IMR-90 (cell line): ENCODE measurements at regions not wholly inside any gene's neighbourhood (a gene's known extent, or its start where the extent isn't known, plus 50 kb on each side); places are given as distances from the start of the nearest gene placed in this dataset.

Experiments
- ATAC-seq: fragments of 200-7000 bp; cut with Tn5 transposase; 2 replicates; pipeline ENCODE4 v1.9.1; 2020; ENCODE audit warnings: low read depth, mild to moderate bottlenecking, moderate library complexity
- BruUV-seq: library from RNA; stranded (reverse); fragments of 400-500 nt; replicated peaks from 2 replicates; lab custom pipeline; 2021; lab: Mats Ljungman, UMichigan
- CTCF ChIA-PET: fragments of 300-600 bp; formaldehyde crosslinking; extraction: SDS; loops from one replicate; lab custom pipeline; 2021; ENCODE audit warnings: antibody characterized with exemption; lab: Yijun Ruan, JAX
- POLR2A ChIA-PET: fragments of 300-600 bp; sonication (Branson Sonifier 250); formaldehyde crosslinking; loops from one replicate; lab custom pipeline; 2022; ENCODE audit warnings: antibody characterized with exemption; ENCODE audit not compliant: unreplicated experiment; lab: Charles Lee
- DNase-seq: peaks from one replicate; pipeline ENCODE4 v3.0.0; 2013
- H2AFZ ChIP-seq: replicated peaks from 2 replicates; pipeline ENCODE3; 2013; ENCODE audit warnings: low read length, mild to moderate bottlenecking; ENCODE audit not compliant: poor library complexity
- H2AK5ac ChIP-seq: 2 replicates; pipeline ENCODE4 v1.6.1; 2013; ENCODE audit warnings: low read depth, low read length, inconsistent platforms
- H2AK9ac ChIP-seq: replicated peaks from 2 replicates; pipeline ENCODE3; 2013; ENCODE audit warnings: mild to moderate bottlenecking, low read depth, low read length, moderate library complexity; ENCODE audit not compliant: poor library complexity
- H2BK120ac ChIP-seq: 2 replicates; pipeline ENCODE4 v1.6.1; 2013; ENCODE audit warnings: low read depth, low read length, inconsistent platforms
- H2BK15ac ChIP-seq: 3 replicates; pipeline ENCODE4 v1.6.1; 2013; ENCODE audit warnings: low read depth, low read length, inconsistent platforms
- H2BK20ac ChIP-seq: 2 replicates; pipeline ENCODE4 v1.6.1; 2013; ENCODE audit warnings: low read depth, mild to moderate bottlenecking, inconsistent platforms, low read length, moderate library complexity
- H2BK5ac ChIP-seq: 2 replicates; pipeline ENCODE4 v1.6.1; 2013; ENCODE audit warnings: mild to moderate bottlenecking, low read depth, low read length, inconsistent platforms; ENCODE audit not compliant: poor library complexity, severe bottlenecking
- H3K14ac ChIP-seq: replicated peaks from 2 replicates; pipeline ENCODE4 v1.6.1; 2013; ENCODE audit warnings: low read depth, low read length, inconsistent platforms
- H3K18ac ChIP-seq: 2 replicates; pipeline ENCODE4 v1.6.1; 2013; ENCODE audit warnings: low read depth, low read length, control low read depth
- H3K23ac ChIP-seq: 2 replicates; pipeline ENCODE4 v1.6.1; 2013; ENCODE audit warnings: low read depth, low read length, inconsistent platforms
- H3K27ac ChIP-seq: 2 replicates; pipeline ENCODE4 v1.5.1; 2013; ENCODE audit warnings: mild to moderate bottlenecking, control low read depth, low read length; ENCODE audit not compliant: insufficient read depth
- H3K27me3 ChIP-seq: 2 replicates; pipeline ENCODE4 v1.6.1; 2013; ENCODE audit warnings: low read length; ENCODE audit not compliant: control insufficient read depth, insufficient read depth
- H3K36me3 ChIP-seq: 2 replicates; pipeline ENCODE4 v1.6.1; 2013; ENCODE audit warnings: low read length, mixed read lengths; ENCODE audit not compliant: control insufficient read depth, insufficient read depth
- H3K4ac ChIP-seq: 2 replicates; pipeline ENCODE4 v1.6.1; 2013; ENCODE audit warnings: low read depth, low read length, inconsistent platforms
- H3K4me1 ChIP-seq: 2 replicates; pipeline ENCODE4 v1.6.1; 2013; ENCODE audit warnings: low read length, mixed read lengths; ENCODE audit not compliant: control insufficient read depth, insufficient read depth
- H3K4me2 ChIP-seq: 2 replicates; pipeline ENCODE4 v1.6.1; 2013; ENCODE audit warnings: low read depth, mild to moderate bottlenecking, control low read depth, low read length, moderate library complexity
- H3K4me3 ChIP-seq: 2 replicates; pipeline ENCODE4 v1.5.1; 2013; ENCODE audit warnings: low read depth, mild to moderate bottlenecking, control low read depth, low read length, moderate library complexity; ENCODE audit not compliant: insufficient read depth
- H3K56ac ChIP-seq: 2 replicates; pipeline ENCODE4 v1.6.1; 2013; ENCODE audit warnings: low read length, inconsistent platforms; ENCODE audit not compliant: insufficient read depth; ENCODE audit errors: extremely low read depth
- H3K79me1 ChIP-seq, 2 experiments: 2 replicates each; pipeline ENCODE4 v1.6.1; 2013; ENCODE audit warnings: low read length in 2 of 2, inconsistent platforms in 1 of 2, low read depth in 1 of 2
- H3K9ac ChIP-seq: 2 replicates; pipeline ENCODE4 v1.6.1; 2013; ENCODE audit warnings: low read depth, low read length, control low read depth
- H3K9me1 ChIP-seq: 2 replicates; pipeline ENCODE4 v1.6.1; 2013; ENCODE audit warnings: low read length, inconsistent platforms; ENCODE audit not compliant: insufficient read depth
- H3K9me3 ChIP-seq: 2 replicates; pipeline ENCODE4 v1.6.1; 2013; ENCODE audit warnings: low read length; ENCODE audit not compliant: control insufficient read depth, insufficient read depth
- H4K20me1 ChIP-seq: 2 replicates; pipeline ENCODE4 v1.6.1; 2013; ENCODE audit warnings: low read length, inconsistent platforms; ENCODE audit not compliant: insufficient read depth
- H4K5ac ChIP-seq: 2 replicates; pipeline ENCODE4 v1.6.1; 2013; ENCODE audit warnings: mild to moderate bottlenecking, low read depth, low read length, control low read depth
- H4K8ac ChIP-seq, 2 experiments: 2 replicates each; pipeline ENCODE4 v1.6.1; 2013; ENCODE audit warnings: low read depth in 2 of 2, low read length in 2 of 2, control low read depth in 1 of 2, inconsistent platforms in 1 of 2
- H4K91ac ChIP-seq: 2 replicates; pipeline ENCODE4 v1.6.1; 2013; ENCODE audit warnings: low read depth, low read length, inconsistent platforms; ENCODE audit not compliant: insufficient read depth
- BHLHE40 ChIP-seq: fragments of 150-350 bp; IDR thresholded peaks from 2 replicates; pipeline ENCODE4 v1.6.1; 2016; ENCODE audit warnings: mild to moderate bottlenecking, low read depth, low read length
- CEBPB ChIP-seq: IDR thresholded peaks from 2 replicates; pipeline ENCODE4 v1.6.1; 2012; ENCODE audit warnings: low read depth, low read length, improper control_type of control experiment
- CHD1 ChIP-seq: IDR thresholded peaks from 2 replicates; pipeline ENCODE4 v1.6.1; 2012; ENCODE audit warnings: low read depth, low read length, improper control_type of control experiment
- CTCF ChIP-seq: conservative IDR thresholded peaks from 2 replicates; pipeline ENCODE4 v1.5.1; 2012; ENCODE audit warnings: mild to moderate bottlenecking, low read depth, low read length, improper control_type of control experiment
- ELK1 ChIP-seq: fragments of 150-350 bp; IDR thresholded peaks from 2 replicates; pipeline ENCODE4 v1.6.1; 2016; ENCODE audit warnings: low read depth, mild to moderate bottlenecking, low read length, moderate library complexity, borderline replicate concordance
- FOS ChIP-seq: fragments of 150-350 bp; IDR thresholded peaks from 2 replicates; pipeline ENCODE4 v1.6.1; 2016; ENCODE audit warnings: low read depth, low read length
- MAFK ChIP-seq: IDR thresholded peaks from 2 replicates; pipeline ENCODE4 v1.6.1; 2012; ENCODE audit warnings: low read depth, low read length, improper control_type of control experiment
- MAZ ChIP-seq: IDR thresholded peaks from 2 replicates; pipeline ENCODE4 v1.6.1; 2012; ENCODE audit warnings: low read depth, mild to moderate bottlenecking, low read length, improper control_type of control experiment, moderate library complexity, borderline replicate concordance
- MXI1 ChIP-seq: IDR thresholded peaks from 2 replicates; pipeline ENCODE4 v1.6.1; 2012; ENCODE audit warnings: low read depth, mild to moderate bottlenecking, low read length, moderate library complexity, borderline replicate concordance
- NFE2L2 ChIP-seq: fragments of 150-350 bp; IDR thresholded peaks from 2 replicates; pipeline ENCODE4 v1.6.1; 2016; ENCODE audit warnings: low read depth, mild to moderate bottlenecking, low read length
- POLR2A ChIP-seq: IDR thresholded peaks from 2 replicates; pipeline ENCODE4 v1.6.1; 2012; ENCODE audit warnings: mild to moderate bottlenecking, low read depth, low read length
- RFX5 ChIP-seq: IDR thresholded peaks from 2 replicates; pipeline ENCODE4 v1.8.0; 2012; ENCODE audit warnings: low read depth, mild to moderate bottlenecking, low read length, moderate library complexity
- SMC3 ChIP-seq: fragments of 150-350 bp; IDR thresholded peaks from 2 replicates; pipeline ENCODE4 v1.6.1; 2016; ENCODE audit warnings: low read depth, mild to moderate bottlenecking, antibody characterized with exemption, low read length, moderate library complexity
- dilution Hi-C: fragments of 300-500 bp; cut with HindIII; formaldehyde crosslinking; loops from one replicate; pipeline ENCODE4 v1.14.3; 2018; ENCODE audit warnings: low sequenced_read_pairs; ENCODE audit not compliant: unreplicated experiment
- in situ Hi-C: fragments of 300-500 bp; cut with MboI; formaldehyde crosslinking; loops from 3 replicates; pipeline ENCODE4 v1.14.3; 2019; ENCODE audit warnings: low sequenced_read_pairs, inconsistent platforms, mixed read lengths
- intact Hi-C: fragments of 100-400 bp; cut with micrococcal nuclease; formaldehyde crosslinking; loops from 2 replicates; pipeline ENCODE4 v1.10.0; 2022

- Histone ChIP-seq H3K4me1 (no peaks in the 10 kb centered on the region), H3K23ac (no peak overlapping the region), H3K9ac (no peak overlapping the region), H3K36me3 (no peaks in the 10 kb centered on the region), H2AFZ (no peak overlapping the region), H3K9me1 (no peaks in the 10 kb centered on the region), H3K79me1 (no peaks in the 10 kb centered on the region), H3K27me3 (no peaks in the 10 kb centered on the region), H2BK20ac (no peak overlapping the region), H4K91ac (no peak overlapping the region), H3K4me2 (no peak overlapping the region), H3K4ac (no peak overlapping the region), H3K18ac (no peak overlapping the region), H2AK9ac (no peak overlapping the region), H4K8ac (no peak overlapping the region), H4K5ac (no peak overlapping the region), H3K4me3 (no peak overlapping the region), H2BK120ac (no peak overlapping the region), H3K56ac (no peak overlapping the region), H2BK5ac (no peak overlapping the region), H2AK5ac (no peak overlapping the region), H3K27ac (no peak overlapping the region), H3K14ac (no peak overlapping the region), H2BK15ac (no peak overlapping the region), H4K20me1 (no peaks in the 10 kb centered on the region), H3K9me3 (peaks cover 7% of the 10 kb centered on the region)
- no peak for DNase-seq
- intact Hi-C loops: no loop called here
- no peak for ATAC-seq
- CTCF ChIA-PET: no interaction called here
- no TSS peak for BruUV-seq
- TF ChIP-seq MXI1 (no peak), NFE2L2 (no peak), FOS (no peak), MAZ (no peak), CTCF (no peak), CHD1 (no peak), ELK1 (no peak), RFX5 (no peak), CEBPB (no peak), BHLHE40 (no peak), POLR2A (no peak), SMC3 (no peak), MAFK (no peak)
- in situ Hi-C loops: no loop called here
- POLR2A ChIA-PET: no interaction called here
- dilution Hi-C loops: no loop called here
These were observed 487.2 kb downstream of the BTBD3 start for GRCh38 chr20:12404941-12405340.
